GM18861 (cell line): ENCODE measurements at regions not wholly inside any gene's neighbourhood (a gene's known extent, or its start where the extent isn't known, plus 50 kb on each side); places are given as distances from the start of the nearest gene placed in this dataset.
"Not testable (repeated sequence)": the region's sequence is repeated elsewhere in the genome, so short reads cannot be mapped to it uniquely, and the experiment has no call there.

ENCODE experiments used
- ATAC-seq: cut with Tn5 transposase; IDR thresholded peaks from one replicate; pipeline ENCODE4 v1.9.1; 2021; ENCODE audit not compliant: unreplicated experiment

DNA sequence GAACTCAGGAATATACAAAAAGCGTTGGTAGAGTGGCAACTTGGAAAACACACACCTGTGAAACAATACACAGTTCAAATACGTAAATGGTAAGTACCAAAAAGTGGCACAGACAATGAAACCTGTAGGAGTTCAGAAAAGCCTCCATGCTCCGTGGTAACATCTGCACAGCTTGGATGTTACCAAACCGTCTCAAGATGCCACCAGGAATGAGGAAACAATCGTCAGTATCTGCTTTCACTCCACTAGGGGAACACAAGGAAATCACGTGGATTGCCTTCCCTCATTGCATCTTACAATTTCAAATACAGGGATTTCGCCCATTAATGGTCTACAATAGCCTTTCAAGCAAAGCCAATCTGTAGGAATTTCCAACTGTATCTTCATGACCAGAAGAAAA is 224.6 kb upstream of the LRRC61 start:
- ATAC-seq = not testable (repeated sequence)

DNA sequence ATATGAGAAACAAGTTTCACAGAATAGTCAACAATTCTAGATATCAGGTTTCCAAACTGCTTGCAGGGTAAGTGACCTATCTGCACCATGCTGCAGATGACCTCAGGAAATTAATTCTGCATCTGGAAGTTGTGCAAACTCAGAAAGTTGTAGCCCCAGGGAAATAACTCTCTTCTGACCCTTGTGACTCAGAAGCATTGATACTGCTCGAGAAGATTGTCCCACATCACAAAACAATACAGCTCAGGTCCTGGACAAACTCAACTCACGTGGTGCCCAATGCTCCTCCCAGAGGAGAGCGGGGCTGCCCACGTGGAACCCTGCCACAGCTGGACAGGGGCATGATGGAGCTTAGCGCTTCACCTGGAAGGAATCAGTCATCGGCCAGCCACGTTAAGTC is 221.9 kb upstream of the LRRC61 start:
- ATAC-seq = not testable (repeated sequence)

- ATAC-seq = not testable (repeated sequence)
These were observed 215.9 kb upstream of the LRRC61 start for GRCh38 chr7:150107283-150107682.

- not testable (repeated sequence) for ATAC-seq
These were observed 212.8 kb upstream of the LRRC61 start for GRCh38 chr7:150110375-150110820.

- not testable (repeated sequence) for ATAC-seq
These were observed 212.3 kb upstream of the LRRC61 start for GRCh38 chr7:150110882-150111281.

DNA sequence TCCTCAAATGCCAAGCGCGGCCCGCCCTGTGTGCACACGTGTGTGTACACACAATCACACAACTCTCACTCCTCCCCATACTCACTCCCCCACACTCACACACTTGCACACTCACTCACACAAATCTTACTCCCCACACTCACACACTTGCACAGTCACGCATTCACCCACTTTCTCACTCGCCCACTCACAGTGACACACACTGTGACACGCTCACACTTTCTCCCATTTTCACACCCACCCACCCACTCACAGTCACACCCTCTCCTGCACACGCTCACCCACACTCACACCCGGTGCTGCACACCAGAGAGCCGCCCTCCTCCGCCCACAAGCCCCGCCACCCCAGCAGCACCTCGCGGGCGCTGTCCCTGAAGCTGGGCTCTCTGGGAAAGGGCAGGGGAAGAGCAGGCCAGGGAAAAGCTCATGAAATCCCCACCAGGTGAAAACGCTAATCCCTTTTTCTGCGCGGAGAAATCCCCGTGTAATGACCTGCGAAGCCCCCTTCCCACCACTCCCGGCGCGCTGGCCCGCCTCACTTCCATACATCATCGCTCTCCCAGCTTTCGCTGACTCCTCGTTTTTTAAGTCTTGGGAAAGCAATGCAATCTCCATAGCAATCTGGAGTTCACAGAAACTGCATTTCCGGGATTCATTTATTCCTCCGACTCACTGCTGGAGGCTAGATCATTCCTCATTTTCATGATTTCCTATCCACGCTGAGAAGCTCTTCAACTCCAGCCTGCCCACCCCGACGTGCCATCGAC is 211.6 kb upstream of the LRRC61 start:
- not testable (repeated sequence) for ATAC-seq

DNA sequence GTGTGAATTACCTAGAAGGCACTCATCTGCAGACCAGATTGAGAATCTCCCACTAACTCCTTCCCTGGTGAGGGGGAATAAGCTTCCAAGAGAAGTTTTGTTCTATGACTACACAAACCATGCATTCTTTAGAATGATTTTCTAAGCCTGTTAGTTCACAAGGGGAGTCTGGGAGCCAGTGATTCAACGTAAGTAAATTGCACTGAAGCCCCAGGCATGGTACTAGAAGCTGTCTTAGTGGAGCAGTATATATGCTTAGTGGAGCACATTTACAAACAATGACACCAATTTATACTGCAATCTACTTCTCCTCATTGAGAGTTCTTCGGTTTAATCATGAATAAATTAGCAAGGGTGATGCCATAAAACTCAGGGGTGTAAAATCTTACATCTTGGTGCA is 209.9 kb upstream of the LRRC61 start:
- ATAC-seq = not testable (repeated sequence)

- ATAC-seq = not testable (repeated sequence)
These were observed 208.6 kb upstream of the LRRC61 start for GRCh38 chr7:150114591-150114990.

GRCh38 chr7:150119966-150120365 is 203.2 kb upstream of the LRRC61 start:
- ATAC-seq = not testable (repeated sequence)

GRCh38 chr7:150125831-150126230 is 197.3 kb upstream of the LRRC61 start:
- not testable (repeated sequence) for ATAC-seq

DNA sequence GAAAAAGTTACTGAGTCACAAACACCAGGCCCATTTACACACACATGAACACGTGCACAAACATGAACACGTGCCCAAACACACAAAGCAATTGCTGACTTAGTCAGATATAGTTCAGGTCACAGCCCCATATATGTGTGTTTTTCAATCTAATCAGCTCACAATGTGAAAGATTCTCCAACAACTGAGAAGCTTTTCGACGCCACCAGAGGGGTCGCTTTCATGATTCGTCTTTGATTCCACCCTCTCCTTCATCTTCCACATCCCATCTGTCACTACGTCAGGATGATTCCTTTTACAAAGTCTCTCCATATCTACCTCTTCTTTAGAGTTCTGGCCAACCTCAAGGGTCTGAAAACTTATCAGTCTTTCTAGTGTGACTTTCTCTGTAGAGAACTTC is 188.7 kb upstream of the LRRC61 start:
- ATAC-seq = not testable (repeated sequence)

DNA sequence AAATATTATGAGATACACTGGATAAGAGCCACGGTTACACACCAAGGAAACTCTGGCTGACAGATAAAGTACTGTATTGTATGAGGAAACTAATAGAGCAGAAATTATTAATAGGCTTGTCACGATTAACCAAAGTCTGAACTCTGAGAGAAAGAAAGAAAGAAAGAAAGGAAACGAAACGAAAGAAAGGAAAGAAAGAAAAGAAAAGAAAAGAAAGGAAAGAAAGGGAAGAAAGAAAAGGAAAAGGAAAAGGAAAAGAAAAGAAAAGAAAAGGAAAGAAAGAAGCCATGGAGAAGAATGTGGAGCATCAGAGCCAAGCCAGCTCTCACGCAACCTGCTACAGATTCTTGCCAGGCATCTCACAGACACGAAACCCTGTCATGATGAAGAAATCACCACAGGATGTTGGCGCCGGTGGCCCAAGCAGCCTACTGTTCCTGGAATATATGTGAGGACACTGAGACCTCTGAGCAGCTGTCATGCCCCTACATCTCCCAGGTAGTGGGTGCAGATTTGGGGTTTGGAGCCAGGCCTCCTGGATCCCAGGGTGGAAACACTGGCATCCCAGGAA is 187.4 kb upstream of the LRRC61 start:
- ATAC-seq = not testable (repeated sequence)

- not testable (repeated sequence) for ATAC-seq
These were observed 183.3 kb upstream of the LRRC61 start for GRCh38 chr7:150139840-150140239.

- not testable (repeated sequence) for ATAC-seq
These were observed 181.4 kb upstream of the LRRC61 start for GRCh38 chr7:150141525-150142345.

GRCh38 chr7:150146124-150146523 is 177.0 kb upstream of the LRRC61 start:
- ATAC-seq = not testable (repeated sequence)

DNA sequence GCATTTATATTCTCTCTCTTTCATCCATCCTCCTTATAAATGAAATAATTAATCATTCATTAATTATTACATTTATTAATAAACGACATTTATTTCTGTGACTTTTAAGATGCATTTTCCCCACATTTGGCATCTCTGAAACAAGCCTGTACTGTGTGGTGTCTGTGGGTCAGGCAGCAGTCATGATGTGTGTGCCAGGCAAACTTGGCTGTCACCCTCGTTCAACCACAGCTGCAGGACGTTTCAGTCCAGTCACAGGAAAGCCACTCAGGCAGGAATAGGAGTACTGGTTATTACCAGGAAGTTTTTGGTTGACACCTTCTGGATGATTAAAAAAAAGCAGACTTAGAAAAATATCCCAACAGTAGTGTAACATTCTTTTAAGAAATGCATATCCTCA is 175.6 kb upstream of the LRRC61 start:
- not testable (repeated sequence) for ATAC-seq

DNA sequence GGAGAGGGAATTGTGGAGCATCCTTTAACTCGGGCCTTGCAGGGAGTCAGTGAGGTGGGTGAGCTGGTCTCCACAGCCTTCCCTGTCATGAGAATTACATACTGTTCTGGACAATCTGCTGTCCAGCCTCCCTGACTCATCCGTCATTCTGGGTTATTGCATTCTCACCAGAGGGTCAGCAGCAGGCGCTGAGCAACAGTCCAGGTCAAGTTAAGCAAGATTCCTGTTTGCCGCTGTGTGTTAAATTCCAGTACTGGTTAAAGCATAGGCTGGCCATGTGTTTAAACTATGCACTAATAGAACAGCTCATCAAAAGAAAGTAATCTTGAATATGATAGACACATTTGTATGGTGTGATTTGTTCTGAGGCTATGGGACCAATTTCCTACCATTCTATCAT is 167.1 kb upstream of the LRRC61 start:
- not testable (repeated sequence) for ATAC-seq

- ATAC-seq = not testable (repeated sequence)
These were observed 164.5 kb upstream of the LRRC61 start for GRCh38 chr7:150158696-150159095.

- ATAC-seq = not testable (repeated sequence)
These were observed 153.6 kb upstream of the LRRC61 start for GRCh38 chr7:150169515-150169914.

GRCh38 chr7:150169943-150170490 is 153.1 kb upstream of the LRRC61 start:
- not testable (repeated sequence) for ATAC-seq

- ATAC-seq = not testable (repeated sequence)
These were observed 139.6 kb upstream of the LRRC61 start for GRCh38 chr7:150183602-150184001.
